Bronchial epithelial cell (primary cell): ENCODE measurements at regions not wholly inside any gene's neighbourhood (a gene's known extent, or its start where the extent isn't known, plus 50 kb on each side); places are given as distances from the start of the nearest gene placed in this dataset.
A peak's percentile ranks its signal among the peaks of the same experiment; 100 is the strongest.

Experiments
- DNase-seq: peaks from one replicate; pipeline ENCODE4 v3.0.0-alpha.2; 2010; ENCODE audit warnings: low read depth
- FAIRE-seq: peaks from 2 replicates; lab custom pipeline; 2011; peaks lifted over from hg19 to GRCh38; lab: Jason Lieb, UNC
- H3K27me3 ChIP-seq: 2 replicates; pipeline ENCODE4 v1.5.1; 2011; ENCODE audit warnings: low read length; ENCODE audit not compliant: control insufficient read depth, insufficient read depth
- H3K36me3 ChIP-seq: 2 replicates; pipeline ENCODE4 v1.5.1; 2011; ENCODE audit warnings: low read length; ENCODE audit not compliant: control insufficient read depth, insufficient read depth
- H3K4me3 ChIP-seq: 2 replicates; pipeline ENCODE4 v1.5.1; 2011; ENCODE audit warnings: mild to moderate bottlenecking, low read depth, low read length, control low read depth
- CTCF ChIP-seq: IDR thresholded peaks from 2 replicates; pipeline ENCODE4 v1.5.1; 2011; ENCODE audit warnings: mild to moderate bottlenecking, moderate library complexity, low read length, control low read depth, inconsistent platforms; ENCODE audit not compliant: insufficient read depth, severe bottlenecking

GRCh38 chr15:39092761-39093160, 488.1 kb upstream of the THBS1 start:
- no peak for FAIRE-seq

GRCh38 chr15:39094116-39094515, 486.8 kb upstream of the THBS1 start:
- no peak for TF ChIP-seq CTCF

More at GRCh38 chr15:39092761-39093160, 488.1 kb upstream of the THBS1 start:
- Histone ChIP-seq H3K27me3 (no peaks in the 10 kb centered on the region), H3K36me3 (no peaks in the 10 kb centered on the region), H3K4me3 (no peak overlapping the region)
- TF ChIP-seq CTCF = no peak
- DNase-seq = no peak

GRCh38 chr15:39095218-39095879, 485.5 kb upstream of the THBS1 start:
- TF ChIP-seq CTCF = no peak
- FAIRE-seq (no peak), DNase-seq (peak; percentile 17)
- no peaks in the 10 kb centered on the region for H3K27me3 ChIP-seq
- H3K36me3 ChIP-seq = no peaks in the 10 kb centered on the region
- H3K4me3 ChIP-seq = no peak overlapping the region

More at GRCh38 chr15:39094116-39094515, 486.8 kb upstream of the THBS1 start:
- Histone ChIP-seq H3K27me3 (no peaks in the 10 kb centered on the region), H3K36me3 (no peaks in the 10 kb centered on the region), H3K4me3 (no peak overlapping the region)
- no peak for FAIRE-seq
- DNase-seq = no peak

GRCh38 chr15:39096608-39097205, 484.2 kb upstream of the THBS1 start:
- Histone ChIP-seq H3K4me3 (no peak overlapping the region), H3K27me3 (no peaks in the 10 kb centered on the region), H3K36me3 (no peaks in the 10 kb centered on the region)
- FAIRE-seq (no peak), DNase-seq (no peak)
- TF ChIP-seq CTCF = no peak

GRCh38 chr15:39099524-39099923, 481.4 kb upstream of the THBS1 start:
- no peaks in the 10 kb centered on the region for H3K27me3 ChIP-seq
- no peak for DNase-seq
- H3K4me3 ChIP-seq = no peak overlapping the region
- no peak for FAIRE-seq
- H3K36me3 ChIP-seq = no peaks in the 10 kb centered on the region
- no peak for TF ChIP-seq CTCF
